Activated naive CD4-positive, alpha-beta T cell treated with anti-CD3 and anti-CD28 coated beads, Interleukin-2, amount 50 U/mL, for 72 hours (primary cell): ENCODE measurements at regions not wholly inside any gene's neighbourhood (a gene's known extent, or its start where the extent isn't known, plus 50 kb on each side); places are given as distances from the start of the nearest gene placed in this dataset.

Experiments used
- ATAC-seq, 2 donors: fragments of 150-1000 bp; cut with Tn5 transposase; 2 replicates each; pipeline ENCODE4 v1.10.0; 2021; ENCODE audit warnings: mild to moderate bottlenecking in 2 of 2, moderate library complexity in 2 of 2
- DNase-seq, 2 donors: peaks; one replicate each; pipeline ENCODE4 v3.0.0; 2021 to 2022; ENCODE audit warnings: low spot score in 2 of 2
- H3K27ac Mint-ChIP-seq, 2 donors: one replicate each; pipeline ENCODE4 v1.8.0; 2022; ENCODE audit warnings: mild to moderate bottlenecking in 2 of 2, mixed read lengths in 2 of 2
- H3K36me3 Mint-ChIP-seq, 2 donors: one replicate each; pipeline ENCODE4 v1.8.0; 2022; ENCODE audit warnings: mixed read lengths in 2 of 2
- H3K9me3 Mint-ChIP-seq, 2 donors: one replicate each; pipeline ENCODE4 v1.8.0; 2022; ENCODE audit warnings: mixed read lengths in 2 of 2

GRCh38 chrX:110987292-110987691, 108.7 kb upstream of the PAK3 start:
- no peak for DNase-seq
- Mint-ChIP-seq H3K9me3 (no peaks in the 10 kb centered on the region), H3K36me3 (no peaks in the 10 kb centered on the region)

DNA sequence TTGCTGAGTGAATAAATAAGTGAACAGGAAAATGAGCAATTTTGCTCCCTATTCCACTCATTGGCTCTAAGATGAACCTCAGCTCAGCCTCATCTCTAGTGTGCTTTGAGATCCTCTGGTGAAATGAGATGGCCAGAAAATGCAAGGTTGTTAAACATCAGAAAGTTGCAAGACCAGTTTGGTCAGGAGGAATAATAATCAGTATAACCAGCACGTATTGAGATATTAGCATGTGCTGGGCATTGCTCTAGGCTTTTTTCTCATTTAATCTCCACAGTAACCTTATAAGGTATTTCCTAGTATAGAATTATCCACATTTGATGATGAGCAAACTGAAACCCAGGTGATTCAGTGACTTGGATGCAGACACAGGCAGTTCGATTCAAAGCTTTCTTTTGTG, 110.5 kb upstream of the PAK3 start:
- DNase-seq: no peak
- no peaks in the 10 kb centered on the region for H3K9me3 Mint-ChIP-seq
- H3K27ac Mint-ChIP-seq: no peak overlapping the region
- H3K36me3 Mint-ChIP-seq: no peaks in the 10 kb centered on the region
- no peak for ATAC-seq

More at GRCh38 chrX:110987292-110987691, 108.7 kb upstream of the PAK3 start:
- no peak overlapping the region for H3K27ac Mint-ChIP-seq
- no peak for ATAC-seq

DNA sequence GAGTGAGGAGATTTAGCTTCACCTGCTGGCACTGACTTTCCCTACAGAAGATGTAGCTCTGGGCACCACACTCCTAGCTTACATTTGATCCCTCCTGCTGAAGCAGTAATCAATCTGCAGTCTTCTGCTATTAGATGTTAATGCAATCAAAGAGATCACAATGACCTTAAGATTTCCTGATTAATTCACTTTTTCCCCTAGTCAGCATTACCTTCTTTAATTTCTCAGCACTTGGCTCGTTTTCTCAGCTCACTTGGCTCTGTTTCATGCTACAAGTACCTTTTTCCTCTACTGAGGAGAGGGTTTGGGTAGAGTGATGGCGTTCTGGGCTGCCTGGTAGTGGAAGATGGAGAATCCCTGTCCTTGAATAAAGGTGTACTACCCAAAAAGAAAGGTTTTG, 113.0 kb upstream of the PAK3 start:
- DNase-seq (no peak), ATAC-seq (no peak)
- Mint-ChIP-seq H3K36me3 (no peaks in the 10 kb centered on the region), H3K9me3 (no peaks in the 10 kb centered on the region), H3K27ac (no peak overlapping the region)

- ATAC-seq (no peak), DNase-seq (no peak)
- Mint-ChIP-seq H3K9me3 (no peaks in the 10 kb centered on the region), H3K27ac (no peak overlapping the region), H3K36me3 (no peaks in the 10 kb centered on the region)
Observed at GRCh38 chrX:110966839-110967238, 129.2 kb upstream of the PAK3 start.

GRCh38 chrX:110966091-110966454, 129.9 kb upstream of the PAK3 start:
- DNase-seq (no peak), ATAC-seq (no peak)
- Mint-ChIP-seq H3K9me3 (no peaks in the 10 kb centered on the region), H3K36me3 (no peaks in the 10 kb centered on the region), H3K27ac (no peak overlapping the region)

- ATAC-seq (no peak), DNase-seq (no peak)
- no peaks in the 10 kb centered on the region for H3K36me3 Mint-ChIP-seq
- no peak overlapping the region for H3K27ac Mint-ChIP-seq
- no peaks in the 10 kb centered on the region for H3K9me3 Mint-ChIP-seq
Observed at GRCh38 chrX:110965409-110966090, 130.4 kb upstream of the PAK3 start.

DNA sequence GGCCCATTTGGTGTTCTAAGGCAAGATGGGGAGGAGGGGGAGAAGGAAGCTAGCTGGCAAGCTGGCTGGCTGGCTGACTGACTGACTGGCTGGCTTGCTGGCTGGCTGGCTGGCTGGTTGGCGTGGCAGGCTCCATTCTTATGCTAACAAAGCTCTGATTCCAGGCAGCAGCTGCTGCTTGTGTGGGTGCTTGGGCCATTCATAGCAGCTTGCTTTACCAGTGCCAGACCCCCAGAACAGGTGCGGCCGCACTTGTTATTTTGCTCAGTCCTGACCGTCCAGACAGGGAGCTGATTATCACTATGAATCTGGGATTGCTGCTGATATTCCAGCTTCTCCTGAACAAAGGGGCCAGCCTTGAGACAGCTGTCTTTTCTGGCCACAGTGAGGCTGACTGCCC, 131.2 kb upstream of the PAK3 start:
- H3K9me3 Mint-ChIP-seq: no peaks in the 10 kb centered on the region
- no peaks in the 10 kb centered on the region for H3K36me3 Mint-ChIP-seq
- H3K27ac Mint-ChIP-seq: no peak overlapping the region
- no peak for DNase-seq
- ATAC-seq: no peak

GRCh38 chrX:110962451-110962850, 133.5 kb upstream of the PAK3 start:
- no peak overlapping the region for H3K27ac Mint-ChIP-seq
- DNase-seq (no peak), ATAC-seq (no peak)
- H3K9me3 Mint-ChIP-seq: no peaks in the 10 kb centered on the region
- no peaks in the 10 kb centered on the region for H3K36me3 Mint-ChIP-seq

DNA sequence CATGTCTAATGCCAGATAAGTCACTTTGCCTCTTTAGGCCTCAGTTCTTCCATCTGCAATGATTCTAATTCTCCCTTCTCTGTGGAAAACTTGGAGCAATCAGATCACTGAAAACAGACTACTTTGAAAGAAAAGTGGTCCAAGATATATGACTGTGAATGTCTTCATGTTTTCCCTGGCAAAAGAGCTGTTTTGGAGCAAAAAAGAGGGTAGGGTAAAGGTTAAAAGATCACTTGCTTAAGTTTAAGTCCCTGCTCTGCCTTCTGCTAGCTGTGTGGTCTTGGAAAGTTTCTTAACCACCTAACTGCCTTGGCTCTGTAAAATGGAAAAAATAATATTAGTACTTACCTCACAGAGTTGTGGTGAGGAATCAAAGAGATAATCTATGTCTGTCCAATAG, 140.3 kb upstream of the PAK3 start:
- no peaks in the 10 kb centered on the region for H3K9me3 Mint-ChIP-seq
- no peak overlapping the region for H3K27ac Mint-ChIP-seq
- DNase-seq: no peak
- no peak for ATAC-seq
- no peaks in the 10 kb centered on the region for H3K36me3 Mint-ChIP-seq

GRCh38 chrX:110954428-110955100, 141.4 kb upstream of the PAK3 start:
- H3K36me3 Mint-ChIP-seq: no peaks in the 10 kb centered on the region
- ATAC-seq: no peak
- H3K9me3 Mint-ChIP-seq: no peaks in the 10 kb centered on the region
- no peak overlapping the region for H3K27ac Mint-ChIP-seq
- DNase-seq: no peak

DNA sequence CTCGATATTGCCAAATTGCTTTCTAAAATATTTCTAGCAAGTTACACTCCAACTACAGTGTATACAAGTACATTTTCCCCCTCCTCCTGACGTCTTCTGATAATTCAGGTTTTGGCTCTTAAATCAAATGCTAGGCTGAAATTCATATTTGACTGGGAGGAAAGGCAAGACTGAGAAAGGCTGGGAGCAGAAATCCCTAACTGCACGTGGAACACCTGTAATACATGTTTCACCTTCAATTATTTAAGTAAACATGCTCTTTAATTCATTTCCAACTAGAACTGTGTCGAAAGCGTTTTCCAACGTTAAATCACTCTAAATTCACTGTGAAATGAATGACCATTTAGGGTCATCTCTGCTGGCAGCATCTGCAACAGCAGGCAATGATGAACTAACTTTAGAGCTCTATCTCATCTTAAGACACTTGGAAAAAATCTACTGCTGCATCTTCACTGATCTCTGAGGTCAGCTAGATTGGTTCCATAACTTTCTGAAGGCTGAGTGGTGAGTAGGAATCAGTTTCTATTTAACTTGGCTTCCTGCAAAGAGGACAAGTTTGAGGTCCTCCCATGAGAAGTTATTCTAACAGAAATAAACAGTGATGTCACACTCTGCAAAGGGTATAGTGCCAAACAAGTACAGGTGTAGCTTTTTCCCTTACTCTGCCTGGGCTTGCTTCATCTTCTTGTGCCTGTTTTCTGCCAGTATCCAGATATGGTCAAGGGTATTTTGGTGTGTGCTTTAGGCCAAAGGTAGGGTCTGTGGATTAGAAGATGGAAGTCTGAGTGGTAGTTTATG, 144.3 kb upstream of the PAK3 start:
- ATAC-seq (no peak), DNase-seq (no peak)
- no peak overlapping the region for H3K27ac Mint-ChIP-seq
- H3K9me3 Mint-ChIP-seq: no peaks in the 10 kb centered on the region
- H3K36me3 Mint-ChIP-seq: no peaks in the 10 kb centered on the region

DNA sequence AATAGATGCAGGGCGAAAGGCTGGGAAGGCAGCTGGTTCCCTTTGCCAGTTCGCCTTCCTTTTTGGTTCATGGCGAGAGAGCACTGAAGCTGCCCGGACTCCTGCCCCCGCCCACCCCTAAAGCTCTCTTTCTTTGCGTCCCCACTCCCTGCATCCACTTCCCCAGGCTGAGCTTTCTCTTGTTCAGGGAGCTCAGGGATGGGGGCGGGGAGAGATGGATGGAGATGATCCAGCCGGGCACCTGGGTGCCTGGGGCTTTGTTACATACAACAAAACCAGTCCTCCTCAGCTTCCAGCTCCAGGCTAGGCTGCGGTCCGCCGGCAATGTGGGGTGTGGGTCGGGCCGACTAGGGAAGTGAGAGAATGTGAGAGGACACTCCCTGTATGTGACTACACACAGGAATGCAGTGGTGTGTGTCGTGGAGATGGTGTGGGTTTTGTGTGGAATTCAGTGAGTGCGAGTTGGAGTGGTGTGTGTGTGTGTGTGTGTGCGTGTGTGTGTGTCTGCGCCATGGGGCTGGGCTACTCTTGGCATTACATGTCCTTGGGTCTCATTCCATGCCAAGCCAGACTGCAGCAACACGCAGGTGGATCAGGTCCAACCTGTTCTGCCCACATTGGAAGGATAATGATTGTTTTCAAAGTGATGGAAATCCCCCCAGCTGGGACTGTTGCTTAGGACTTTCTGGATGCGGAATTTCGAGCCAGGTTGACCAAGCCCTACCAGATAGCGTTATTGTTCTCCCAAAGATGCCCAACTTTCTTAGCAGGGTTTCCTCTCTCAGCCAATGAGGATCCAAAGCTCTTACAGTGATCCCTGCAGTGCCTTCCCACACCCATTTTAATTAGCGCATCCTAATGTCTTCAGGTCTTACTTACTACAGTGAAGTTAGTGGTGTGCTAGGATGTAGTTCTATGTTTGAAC, 149.4 kb upstream of the CHRDL1 start:
- Mint-ChIP-seq H3K36me3 (no peaks in the 10 kb centered on the region), H3K9me3 (no peaks in the 10 kb centered on the region), H3K27ac (no peak overlapping the region)
- DNase-seq (no peak), ATAC-seq (no peak)

DNA sequence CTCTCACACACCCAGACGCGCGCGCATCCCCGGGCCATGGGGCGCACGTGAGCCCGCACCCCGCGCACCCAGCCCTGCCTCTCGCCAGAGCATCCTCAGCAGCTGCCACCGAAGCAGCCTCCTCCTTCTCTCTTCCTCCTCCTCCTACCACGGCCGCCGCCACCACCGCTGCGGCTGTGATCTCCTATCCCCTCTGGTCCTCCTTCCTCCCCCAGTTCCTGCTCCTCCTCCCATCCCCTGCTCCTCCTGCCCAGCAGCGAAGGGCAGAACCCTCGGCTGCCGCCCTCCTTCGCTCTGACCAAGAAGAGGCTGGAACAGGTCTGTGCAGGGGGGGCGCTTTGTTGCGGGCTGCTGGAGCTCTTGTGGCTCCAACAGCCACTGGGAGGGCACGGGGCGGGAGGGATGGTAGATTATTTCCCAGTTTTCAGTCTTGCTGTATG, 148.7 kb upstream of the CHRDL1 start:
- no peak for DNase-seq
- Mint-ChIP-seq H3K9me3 (no peaks in the 10 kb centered on the region), H3K36me3 (no peaks in the 10 kb centered on the region)

GRCh38 chrX:110941906-110942305, 146.3 kb upstream of the CHRDL1 start:
- ATAC-seq: no peak
- H3K9me3 Mint-ChIP-seq: no peaks in the 10 kb centered on the region
- no peaks in the 10 kb centered on the region for H3K36me3 Mint-ChIP-seq
- DNase-seq: no peak
- H3K27ac Mint-ChIP-seq: no peak overlapping the region

More for the DNA sequence above, 148.7 kb upstream of the CHRDL1 start:
- no peak for ATAC-seq
- no peak overlapping the region for H3K27ac Mint-ChIP-seq

DNA sequence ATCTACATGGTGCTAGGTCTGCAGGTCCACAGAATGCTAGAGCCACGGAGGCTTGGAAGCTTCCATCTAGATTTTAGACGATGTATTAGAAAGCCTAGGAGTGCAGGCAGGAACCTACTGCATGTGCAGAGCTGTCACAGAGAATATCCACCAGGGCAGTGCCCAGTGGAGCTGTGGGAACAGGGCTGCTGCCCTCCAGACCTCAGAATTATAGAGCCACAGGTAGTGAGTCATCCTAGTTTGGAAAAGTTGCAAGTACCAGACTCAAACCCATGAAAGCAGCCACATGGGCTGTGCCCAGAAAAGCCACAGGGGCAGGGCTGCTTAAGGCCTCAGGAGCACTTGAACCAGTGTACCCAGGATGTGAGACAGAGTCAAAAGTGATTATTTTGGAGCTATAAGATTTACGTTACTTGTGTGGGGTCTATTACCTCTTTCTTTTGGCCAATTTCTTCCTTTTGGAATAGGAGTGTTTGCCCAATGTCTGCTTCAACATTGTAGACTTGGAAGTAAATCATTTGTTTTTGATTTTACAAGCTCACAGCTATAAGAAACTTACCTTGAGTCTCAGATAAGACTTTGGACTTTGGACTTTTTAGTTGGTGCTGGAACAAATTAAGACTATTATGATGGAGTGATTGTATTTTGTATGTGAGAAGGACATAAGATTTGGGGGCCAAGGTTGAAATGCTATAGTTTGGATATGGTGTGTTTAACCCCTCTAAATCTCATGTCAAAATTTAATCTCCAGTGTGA, 143.5 kb upstream of the CHRDL1 start:
- DNase-seq: no peak
- H3K36me3 Mint-ChIP-seq: no peaks in the 10 kb centered on the region
- H3K27ac Mint-ChIP-seq: no peak overlapping the region
- no peak for ATAC-seq
- no peaks in the 10 kb centered on the region for H3K9me3 Mint-ChIP-seq

DNA sequence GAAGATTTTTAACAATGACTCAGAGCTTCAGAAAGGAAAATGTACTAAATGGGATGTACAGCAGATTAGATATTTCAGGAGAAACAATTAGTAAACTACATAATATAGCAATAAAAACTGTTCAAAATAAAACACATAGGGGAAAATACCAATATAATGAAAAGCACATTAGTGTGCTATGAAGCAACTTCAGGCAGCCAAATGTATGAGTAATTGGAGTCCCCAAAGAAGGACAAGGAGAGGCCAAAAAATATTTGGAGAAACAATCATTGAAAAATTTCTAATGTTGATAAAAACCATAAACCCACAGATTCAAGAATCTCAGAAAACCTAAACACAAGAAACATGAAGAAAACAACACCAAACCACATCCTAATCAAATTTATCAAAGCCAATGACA, 129.3 kb upstream of the CHRDL1 start:
- Mint-ChIP-seq H3K9me3 (peaks cover 0 to 4% of the 10 kb centered on the region in 2 donors), H3K36me3 (no peaks in the 10 kb centered on the region), H3K27ac (no peak overlapping the region)
- ATAC-seq (no peak), DNase-seq (no peak)
